ENCODE measurements at regions not wholly inside any gene's neighbourhood (a gene's known extent, or its start where the extent isn't known, plus 50 kb on each side); places are given as distances from the start of the nearest gene placed in this dataset.

DNA sequence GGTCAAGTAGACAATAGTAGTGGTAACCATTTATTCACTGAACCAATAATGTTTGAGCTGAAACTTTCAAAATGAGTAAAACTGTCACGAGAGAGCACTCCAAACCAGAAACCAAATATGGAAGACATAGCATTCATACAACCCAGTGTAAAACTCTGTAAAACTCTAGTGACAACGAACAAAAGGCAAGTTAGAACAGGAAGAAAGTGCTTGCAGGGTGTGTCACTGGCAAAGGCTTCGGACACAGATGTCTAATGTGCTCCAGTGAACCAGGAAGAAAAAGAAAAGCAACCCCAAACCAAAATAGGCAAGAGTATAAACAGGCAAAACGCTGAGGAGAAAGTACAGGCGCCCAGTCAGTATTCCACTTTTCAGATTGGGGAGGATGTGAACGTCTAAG is 79.3 kb upstream of the FZD10 start:
- Histone ChIP-seq H3K27ac (ENCODE audit: low read depth, low read length) (no peak overlapping the region), H3K27me3 (ENCODE audit: control insufficient read depth, insufficient read depth, low read length) (no peaks in the 10 kb centered on the region), H3K4me3 (ENCODE audit: low read depth, low read length) (no peak overlapping the region), H3K9me3 (ENCODE audit: control insufficient read depth, insufficient read depth, low read length) (peaks cover 75% of the 10 kb centered on the region)
- DNase-seq (ENCODE audit: low read depth, low spot score): no peak
- TF ChIP-seq, protein P1, sequence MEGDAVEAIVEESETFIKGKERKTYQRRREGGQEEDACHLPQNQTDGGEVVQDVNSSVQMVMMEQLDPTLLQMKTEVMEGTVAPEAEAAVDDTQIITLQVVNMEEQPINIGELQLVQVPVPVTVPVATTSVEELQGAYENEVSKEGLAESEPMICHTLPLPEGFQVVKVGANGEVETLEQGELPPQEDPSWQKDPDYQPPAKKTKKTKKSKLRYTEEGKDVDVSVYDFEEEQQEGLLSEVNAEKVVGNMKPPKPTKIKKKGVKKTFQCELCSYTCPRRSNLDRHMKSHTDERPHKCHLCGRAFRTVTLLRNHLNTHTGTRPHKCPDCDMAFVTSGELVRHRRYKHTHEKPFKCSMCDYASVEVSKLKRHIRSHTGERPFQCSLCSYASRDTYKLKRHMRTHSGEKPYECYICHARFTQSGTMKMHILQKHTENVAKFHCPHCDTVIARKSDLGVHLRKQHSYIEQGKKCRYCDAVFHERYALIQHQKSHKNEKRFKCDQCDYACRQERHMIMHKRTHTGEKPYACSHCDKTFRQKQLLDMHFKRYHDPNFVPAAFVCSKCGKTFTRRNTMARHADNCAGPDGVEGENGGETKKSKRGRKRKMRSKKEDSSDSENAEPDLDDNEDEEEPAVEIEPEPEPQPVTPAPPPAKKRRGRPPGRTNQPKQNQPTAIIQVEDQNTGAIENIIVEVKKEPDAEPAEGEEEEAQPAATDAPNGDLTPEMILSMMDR (IDR thresholded peaks at IDR 0.05; ENCODE audit: low read depth, low read length): no peak
- ChIA-PET CTCF (no interaction called here), POLR2A (no interaction called here)

- CTCF ChIA-PET: no interaction called here
- TF ChIP-seq, protein P1 (IDR thresholded peaks at IDR 0.05; ENCODE audit: low read depth, low read length): no peak
- no peak for DNase-seq (ENCODE audit: low read depth, low spot score)
- Histone ChIP-seq H3K9me3 (ENCODE audit: control insufficient read depth, insufficient read depth, low read length) (peaks cover 72% of the 10 kb centered on the region), H3K27ac (ENCODE audit: low read depth, low read length) (no peak overlapping the region), H3K27me3 (ENCODE audit: control insufficient read depth, insufficient read depth, low read length) (no peaks in the 10 kb centered on the region), H3K4me3 (ENCODE audit: low read depth, low read length) (no peak overlapping the region)
- POLR2A ChIA-PET: no interaction called here
Measured at GRCh38 chr12:130083734-130084133, 78.5 kb upstream of the FZD10 start.

DNA sequence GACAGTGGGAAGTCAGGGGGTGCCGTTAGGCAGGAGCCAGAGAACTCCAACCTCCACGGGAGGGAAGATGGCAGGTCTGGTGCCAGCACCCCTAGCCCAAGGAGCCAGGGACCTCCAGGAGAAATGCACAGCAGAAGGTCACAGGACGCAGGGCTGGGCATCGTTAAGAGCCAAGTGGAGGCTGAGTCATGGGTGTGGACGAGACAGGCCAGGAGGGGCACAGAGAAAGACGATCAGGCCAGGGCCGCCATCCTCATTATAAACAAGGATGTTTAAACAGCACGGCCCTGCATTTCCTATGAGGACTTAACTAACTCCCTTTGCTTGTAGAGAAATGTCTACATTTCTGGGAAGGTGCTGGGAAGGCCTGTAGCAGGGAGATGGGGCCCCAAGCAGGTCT is 77.9 kb upstream of the FZD10 start:
- POLR2A ChIA-PET: no interaction called here
- TF ChIP-seq, protein P1 (IDR thresholded peaks at IDR 0.05; ENCODE audit: low read depth, low read length): no peak
- no peak for DNase-seq (ENCODE audit: low read depth, low spot score)

DNA sequence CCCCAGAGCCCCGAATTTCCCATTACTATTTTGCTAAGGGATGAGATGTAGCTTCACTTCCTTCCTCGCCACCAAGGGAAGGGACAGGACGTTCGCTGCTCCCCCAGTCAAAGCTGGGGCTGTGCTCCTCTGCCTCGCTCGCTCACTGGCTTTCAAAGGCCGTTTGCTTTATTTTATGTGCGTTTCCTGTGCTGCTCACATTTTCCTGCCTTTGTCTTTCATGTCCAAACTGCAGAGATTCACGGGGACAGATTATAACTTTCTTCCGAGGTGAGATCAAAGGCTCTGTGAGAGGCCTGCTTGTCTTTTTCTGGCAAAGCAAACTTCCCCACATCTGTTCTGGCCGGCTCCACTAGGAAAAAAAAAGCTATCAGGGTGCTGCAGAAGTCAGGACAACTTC is 76.0 kb upstream of the FZD10 start:
- ChIA-PET CTCF (no interaction called here), POLR2A (no interaction called here)
- TF ChIP-seq, protein P1 (IDR thresholded peaks at IDR 0.05; ENCODE audit: low read depth, low read length): no peak
- DNase-seq (ENCODE audit: low read depth, low spot score): no peak
- Histone ChIP-seq H3K27ac (ENCODE audit: low read depth, low read length) (no peak overlapping the region), H3K27me3 (ENCODE audit: control insufficient read depth, insufficient read depth, low read length) (no peaks in the 10 kb centered on the region), H3K9me3 (ENCODE audit: control insufficient read depth, insufficient read depth, low read length) (peaks cover 64% of the 10 kb centered on the region), H3K4me3 (ENCODE audit: low read depth, low read length) (no peak overlapping the region)

More for the DNA sequence above, 77.9 kb upstream of the FZD10 start:
- no peaks in the 10 kb centered on the region for H3K27me3 ChIP-seq (ENCODE audit: control insufficient read depth, insufficient read depth, low read length)
- H3K9me3 ChIP-seq (ENCODE audit: control insufficient read depth, insufficient read depth, low read length): peaks cover 70% of the 10 kb centered on the region
- no peak overlapping the region for H3K27ac ChIP-seq (ENCODE audit: low read depth, low read length)
- H3K4me3 ChIP-seq (ENCODE audit: low read depth, low read length): no peak overlapping the region
- CTCF ChIA-PET: no interaction called here

DNA sequence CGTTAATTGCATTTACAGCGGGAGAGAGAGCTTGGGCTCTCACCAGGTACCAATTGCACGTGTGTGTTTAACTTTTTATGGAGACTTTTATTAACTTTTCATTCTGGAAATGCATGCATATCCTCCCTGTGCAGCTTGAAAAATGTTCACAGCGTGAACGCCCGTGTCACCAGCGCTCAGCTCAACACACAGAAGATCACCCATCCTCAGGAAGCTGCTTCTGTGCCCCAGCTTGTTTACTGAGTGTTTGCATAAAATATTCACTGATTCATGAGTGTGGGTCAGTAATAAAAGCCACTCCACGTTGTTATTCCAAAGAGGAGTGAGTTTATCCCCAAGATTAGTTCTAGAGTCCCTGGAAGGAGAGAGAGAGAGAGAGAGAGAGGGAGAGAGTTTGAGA is 75.5 kb upstream of the FZD10 start:
- TF ChIP-seq, protein P1 (IDR thresholded peaks at IDR 0.05; ENCODE audit: low read depth, low read length): no peak
- DNase-seq (ENCODE audit: low read depth, low spot score): no peak
- no peak overlapping the region for H3K4me3 ChIP-seq (ENCODE audit: low read depth, low read length)
- no peaks in the 10 kb centered on the region for H3K27me3 ChIP-seq (ENCODE audit: control insufficient read depth, insufficient read depth, low read length)
- H3K27ac ChIP-seq (ENCODE audit: low read depth, low read length): no peak overlapping the region
- peaks cover 66% of the 10 kb centered on the region for H3K9me3 ChIP-seq (ENCODE audit: control insufficient read depth, insufficient read depth, low read length)
- POLR2A ChIA-PET: no interaction called here
- CTCF ChIA-PET: no interaction called here

Data from AG04450 (cell line).